K562 (cell line): ENCODE measurements at regions not wholly inside any gene's neighbourhood (a gene's known extent, or its start where the extent isn't known, plus 50 kb on each side); places are given as distances from the start of the nearest gene placed in this dataset.

Source experiments
- CEBPB ChIP-seq: fragments of 450-650 bp; IDR thresholded peaks from 2 replicates; pipeline ENCODE4 v1.6.1; 2016; ENCODE audit warnings: missing genetic modification characterization, missing compliant biosample characterization
- CEBPG ChIP-seq, 3 experiments: fragments of 200-800 bp in 1 of 3; sonication (Bioruptor generic) in 1 of 3; sonication (generic) in 1 of 3; formaldehyde crosslinking in 1 of 3; IDR thresholded peaks in 2 of 3; conservative IDR thresholded peaks in 1 of 3; 2 replicates each; pipeline versions ENCODE4 v1.6.1 to v1.8.0; 2016 to 2022; ENCODE audit warnings: missing compliant biosample characterization in 2 of 3, missing genetic modification characterization in 2 of 3, mild to moderate bottlenecking in 1 of 3, missing genetic modification reagents in 1 of 3
- CTCF ChIP-seq, 3 experiments: IDR thresholded peaks in 2 of 3; conservative IDR thresholded peaks in 1 of 3; 2 replicates each; pipeline ENCODE4 v1.5.1; 2011 to 2012; ENCODE audit warnings: low read length in 3 of 3, mild to moderate bottlenecking in 3 of 3, control low read depth in 2 of 3, improper control_type of control experiment in 1 of 3, inconsistent platforms in 1 of 3, low read depth in 1 of 3, mixed read lengths in 1 of 3, moderate library complexity in 1 of 3; ENCODE audit not compliant: insufficient read depth in 2 of 3
- ETV5 ChIP-seq: sonication (generic); formaldehyde crosslinking; IDR thresholded peaks from 2 replicates; pipeline ENCODE4 v1.4.0; 2020; ENCODE audit warnings: low read depth, mild to moderate bottlenecking, missing genetic modification reagents
- FOXA3 ChIP-seq, 2 experiments: fragments of 450-650 bp in 1 of 2; sonication (generic) in 1 of 2; formaldehyde crosslinking; IDR thresholded peaks in 1 of 2; conservative IDR thresholded peaks in 1 of 2; 2 replicates each; pipeline versions ENCODE4 v1.4.0 to v1.8.0; 2020 to 2022; ENCODE audit warnings: mild to moderate bottlenecking in 2 of 2, missing genetic modification reagents in 1 of 2
- JUN ChIP-seq, 2 experiments: sonication (generic) in 1 of 2; formaldehyde crosslinking in 1 of 2; IDR thresholded peaks; 2 replicates each; pipeline versions ENCODE4 v1.6.1 to v1.8.0; 2012 to 2022; ENCODE audit warnings: borderline replicate concordance in 2 of 2, mild to moderate bottlenecking in 2 of 2, improper control_type of control experiment in 1 of 2, low read depth in 1 of 2, low read length in 1 of 2, missing genetic modification reagents in 1 of 2
- JUND ChIP-seq, 2 experiments: IDR thresholded peaks; 2 replicates in 1 of 2; 3 replicates in 1 of 2; pipeline ENCODE4 v1.6.1; 2011; ENCODE audit warnings: borderline replicate concordance in 2 of 2, low read depth in 2 of 2, low read length in 2 of 2, improper control_type of control experiment in 1 of 2, missing biosample characterization in 1 of 2, missing genetic modification characterization in 1 of 2, missing genetic modification reagents in 1 of 2
- POLR2A ChIP-seq: fragments of 450-650 bp; conservative IDR thresholded peaks from 2 replicates; pipeline ENCODE4 v1.6.1; 2016
- SMARCA4 ChIP-seq: fragments of 450-650 bp; IDR thresholded peaks from 2 replicates; pipeline ENCODE4 v1.6.1; 2016
- SPI1 ChIP-seq: IDR thresholded peaks from 2 replicates; pipeline ENCODE4 v1.6.1; 2011; ENCODE audit warnings: low read depth, low read length, control low read depth, borderline replicate concordance
- SREBF1 ChIP-seq: fragments of 150-350 bp; IDR thresholded peaks from 2 replicates; pipeline ENCODE4 v1.6.1; 2014; ENCODE audit warnings: antibody characterized with exemption, low read depth, low read length, borderline replicate concordance
- TEAD4 ChIP-seq, 2 experiments: sonication (generic) in 1 of 2; formaldehyde crosslinking in 1 of 2; IDR thresholded peaks; 2 replicates each; pipeline versions ENCODE4 v1.6.1 to v1.8.0; 2012 to 2022; ENCODE audit warnings: borderline replicate concordance in 1 of 2, inconsistent platforms in 1 of 2, low read length in 1 of 2, mild to moderate bottlenecking in 1 of 2, missing genetic modification reagents in 1 of 2
- TRIM24 ChIP-seq, 2 experiments: fragments of 450-650 bp; IDR thresholded peaks; 2 replicates each; pipeline ENCODE4 v1.6.1; 2016
- ZNF143 ChIP-seq: sonication (generic); formaldehyde crosslinking; IDR thresholded peaks from 2 replicates; pipeline ENCODE4 v1.9.0; 2022; ENCODE audit warnings: mild to moderate bottlenecking, missing genetic modification reagents
- ZSCAN32 ChIP-seq: fragments of 450-650 bp; formaldehyde crosslinking; IDR thresholded peaks from 2 replicates; pipeline ENCODE4 v1.4.0; 2020; ENCODE audit warnings: mild to moderate bottlenecking, moderate library complexity

DNA sequence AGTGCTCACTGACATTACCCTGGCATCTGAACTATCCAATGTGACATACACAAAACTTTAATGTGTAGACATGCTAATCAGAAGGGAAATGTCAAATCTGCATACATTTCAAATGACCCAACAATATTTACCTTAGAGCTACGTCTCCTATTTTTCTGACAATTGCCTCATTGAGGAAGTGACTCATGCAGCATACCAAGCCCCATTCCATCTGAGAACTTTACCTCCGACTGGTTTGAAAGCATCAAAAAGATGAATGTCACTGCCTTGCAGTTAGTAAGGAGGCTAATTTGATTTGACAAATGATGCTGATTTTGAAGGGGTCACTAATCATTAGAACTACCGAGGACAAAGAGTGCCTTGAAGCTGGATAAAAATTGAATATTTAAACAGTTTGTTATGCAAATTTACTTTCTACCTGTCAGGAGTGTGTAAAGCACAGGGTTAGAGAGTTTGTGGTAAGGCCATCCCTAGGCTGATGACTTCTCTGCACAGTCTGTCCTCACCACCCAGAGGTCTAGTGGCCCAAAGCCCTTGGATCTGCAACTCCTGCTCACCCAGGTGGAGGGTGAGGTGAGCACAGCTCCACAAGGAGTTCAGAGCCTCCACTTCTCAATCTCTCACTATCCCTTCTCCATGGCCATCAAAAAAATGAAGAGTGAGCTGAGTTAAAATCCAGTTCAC lies 500.3 kb upstream of the C1orf87 start (continued):
- 0 out of 4 replicates have a peak, but pooled peaks of 1 of the 2 experiments have one; percentile 26 for TF ChIP-seq FOXA3 (CRISPR knock-in tag; conservative IDR thresholded peaks at IDR 0.05 in 1 of 2, IDR thresholded peaks at IDR 0.05 in 1 of 2)
- TF ChIP-seq JUN (IDR thresholded peaks at IDR 0.05; ENCODE audit: borderline replicate concordance, low read depth, low read length): peak; percentile 66
- TF ChIP-seq JUN (CRISPR knock-in tag; IDR thresholded peaks at IDR 0.05; ENCODE audit: borderline replicate concordance): no peak
- 0 out of 2 replicates have a peak, but pooled peaks have one; percentile 15 for TF ChIP-seq SMARCA4
- TF ChIP-seq CEBPB (tag): 0 out of 2 replicates have a peak, but pooled peaks have one; percentile 10
- peak; percentile 63; the same call in 1 of the 2 replicates for TF ChIP-seq ETV5 (CRISPR knock-in tag)
- peak; percentile 20; the same call in 1 of the 2 replicates for TF ChIP-seq TEAD4 (IDR thresholded peaks at IDR 0.05; ENCODE audit: low read length)
- TF ChIP-seq TEAD4 (CRISPR knock-in tag; IDR thresholded peaks at IDR 0.05; ENCODE audit: borderline replicate concordance): no peak
- 0 out of 2 replicates have a peak, but pooled peaks have one; percentile 12 for TF ChIP-seq SPI1
- TF ChIP-seq ZSCAN32 (CRISPR knock-in tag): no peak
- no peak for TF ChIP-seq ZNF143 (CRISPR knock-in tag)
- TF ChIP-seq CTCF (IDR thresholded peaks at IDR 0.05 in 2 of 3, conservative IDR thresholded peaks at IDR 0.05 in 1 of 3; ENCODE audit: insufficient read depth in 2 of 3, low read depth in 1 of 3, low read length in 3 of 3): no peak
- peak in 1 of 2 experiments; percentile 16; a peak in 1 of 4 replicates for TF ChIP-seq TRIM24 (IDR thresholded peaks at IDR 0.05)
- TF ChIP-seq CEBPG (CRISPR knock-in tag; IDR thresholded peaks at IDR 0.05): no peak
- TF ChIP-seq CEBPG (tag; conservative IDR thresholded peaks at IDR 0.05 in 1 of 2, IDR thresholded peaks at IDR 0.05 in 1 of 2): peak in 1 of 2 experiments; percentile 84; a peak in 2 of 4 replicates
- no peak for TF ChIP-seq SREBF1
- TF ChIP-seq JUND (IDR thresholded peaks at IDR 0.05; ENCODE audit: borderline replicate concordance, low read depth, low read length): peak; percentile 76
- peak; percentile 56; the same call in 1 of the 3 replicates for TF ChIP-seq JUND (tag; IDR thresholded peaks at IDR 0.05; ENCODE audit: borderline replicate concordance, low read depth, low read length)
- TF ChIP-seq POLR2A: no peak
- TF ChIP-seq, all 486 proteins: peak for 15
